Ishikawa (cell line): ENCODE measurements at regions not wholly inside any gene's neighbourhood (a gene's known extent, or its start where the extent isn't known, plus 50 kb on each side); places are given as distances from the start of the nearest gene placed in this dataset.

Source experiments
- CEBPB ChIP-seq: IDR thresholded peaks from 2 replicates; pipeline ENCODE4 v1.6.1; 2012
- CREB1 ChIP-seq: IDR thresholded peaks from 2 replicates; pipeline ENCODE4 v1.6.1; 2012; ENCODE audit warnings: low read depth
- EGR1 ChIP-seq: IDR thresholded peaks from 2 replicates; pipeline ENCODE4 v1.6.1; 2012
- EP300 ChIP-seq: IDR thresholded peaks from 2 replicates; pipeline ENCODE4 v1.6.1; 2012; ENCODE audit warnings: borderline replicate concordance
- FOXM1 ChIP-seq: IDR thresholded peaks from 2 replicates; pipeline ENCODE4 v1.6.1; 2012; ENCODE audit warnings: low read depth, borderline replicate concordance
- MAX ChIP-seq: IDR thresholded peaks from 2 replicates; pipeline ENCODE4 v1.6.1; 2012
- NFIC ChIP-seq: IDR thresholded peaks from 2 replicates; pipeline ENCODE4 v1.6.1; 2012
- RAD21 ChIP-seq: IDR thresholded peaks from 2 replicates; pipeline ENCODE4 v1.6.1; 2012; ENCODE audit warnings: low read depth
- REST ChIP-seq: IDR thresholded peaks from 2 replicates; pipeline ENCODE4 v1.6.1; 2012; ENCODE audit warnings: low read depth, mild to moderate bottlenecking
- TAF1 ChIP-seq: IDR thresholded peaks from 2 replicates; pipeline ENCODE4 v1.6.1; 2012; ENCODE audit warnings: low read depth, mild to moderate bottlenecking
- TCF12 ChIP-seq: IDR thresholded peaks from 2 replicates; pipeline ENCODE4 v1.6.1; 2012; ENCODE audit warnings: low read depth
- TEAD4 ChIP-seq: IDR thresholded peaks from 2 replicates; pipeline ENCODE4 v1.6.1; 2012
- YY1 ChIP-seq: IDR thresholded peaks from 2 replicates; pipeline ENCODE4 v1.6.1; 2012; ENCODE audit warnings: low read depth

DNA sequence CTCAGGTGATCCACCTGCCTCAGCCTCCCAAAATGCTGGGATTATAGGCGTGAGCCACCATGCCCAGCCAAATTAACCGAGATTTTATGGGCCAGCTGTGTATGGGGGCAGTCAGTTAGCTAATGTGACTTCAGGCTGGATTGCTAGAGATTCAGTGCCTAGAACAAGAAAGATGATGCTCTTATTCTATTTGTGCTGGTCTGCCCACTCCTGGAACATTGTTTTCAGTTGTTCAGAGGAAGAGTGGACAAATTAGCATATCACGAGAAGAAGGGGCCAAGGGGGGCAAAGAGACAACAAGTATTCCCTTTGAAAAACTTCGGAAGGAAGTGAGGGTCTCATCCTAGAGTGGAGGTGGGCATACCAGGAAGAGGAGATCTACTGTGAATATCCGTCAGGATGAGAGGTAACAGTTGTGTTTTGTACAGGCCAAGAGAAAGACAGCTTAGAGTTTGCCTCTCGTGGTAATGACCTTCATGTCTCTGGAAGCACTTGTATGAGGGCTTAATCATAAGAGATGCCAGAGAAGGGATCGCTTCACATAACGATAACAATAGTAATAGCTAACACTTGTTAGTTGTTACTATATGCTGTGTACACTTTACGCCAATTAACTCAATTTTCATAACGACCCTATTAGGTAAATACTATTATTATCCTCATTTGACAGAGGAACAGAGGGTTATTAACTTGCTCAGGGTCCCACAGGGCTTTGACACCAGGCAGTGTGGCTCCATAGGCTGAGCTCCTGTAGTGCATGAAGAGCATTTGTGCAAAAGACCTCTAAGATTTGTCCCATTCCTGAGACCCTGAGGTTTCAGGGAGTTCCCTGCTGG, 138.3 kb downstream of the DDX1 start:
- TF ChIP-seq YY1 (no peak), RAD21 (no peak), EP300 (no peak), MAX (no peak), CEBPB (no peak), TEAD4 (no peak), NFIC (no peak), TAF1 (no peak), TCF12 (no peak), EGR1 (no peak), CREB1 (no peak), FOXM1 (no peak), REST (no peak)
